ENCODE measurements at regions not wholly inside any gene's neighbourhood (a gene's known extent, or its start where the extent isn't known, plus 50 kb on each side); places are given as distances from the start of the nearest gene placed in this dataset.

- TF ChIP-seq, protein P1, sequence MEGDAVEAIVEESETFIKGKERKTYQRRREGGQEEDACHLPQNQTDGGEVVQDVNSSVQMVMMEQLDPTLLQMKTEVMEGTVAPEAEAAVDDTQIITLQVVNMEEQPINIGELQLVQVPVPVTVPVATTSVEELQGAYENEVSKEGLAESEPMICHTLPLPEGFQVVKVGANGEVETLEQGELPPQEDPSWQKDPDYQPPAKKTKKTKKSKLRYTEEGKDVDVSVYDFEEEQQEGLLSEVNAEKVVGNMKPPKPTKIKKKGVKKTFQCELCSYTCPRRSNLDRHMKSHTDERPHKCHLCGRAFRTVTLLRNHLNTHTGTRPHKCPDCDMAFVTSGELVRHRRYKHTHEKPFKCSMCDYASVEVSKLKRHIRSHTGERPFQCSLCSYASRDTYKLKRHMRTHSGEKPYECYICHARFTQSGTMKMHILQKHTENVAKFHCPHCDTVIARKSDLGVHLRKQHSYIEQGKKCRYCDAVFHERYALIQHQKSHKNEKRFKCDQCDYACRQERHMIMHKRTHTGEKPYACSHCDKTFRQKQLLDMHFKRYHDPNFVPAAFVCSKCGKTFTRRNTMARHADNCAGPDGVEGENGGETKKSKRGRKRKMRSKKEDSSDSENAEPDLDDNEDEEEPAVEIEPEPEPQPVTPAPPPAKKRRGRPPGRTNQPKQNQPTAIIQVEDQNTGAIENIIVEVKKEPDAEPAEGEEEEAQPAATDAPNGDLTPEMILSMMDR (conservative IDR thresholded peaks at IDR 0.05; ENCODE audit: low read depth, low read length): no peak
- TF ChIP-seq BHLHE40 (IDR thresholded peaks at IDR 0.05; ENCODE audit: low read depth, low read length): no peak
- no peak for TF ChIP-seq RAD21 (IDR thresholded peaks at IDR 0.05; ENCODE audit: low read length)
- TF ChIP-seq RFX5 (IDR thresholded peaks at IDR 0.05; ENCODE audit: low read depth, low read length): no peak
- TF ChIP-seq POLR2A (IDR thresholded peaks at IDR 0.05; ENCODE audit: low read depth, low read length): no peak
- TF ChIP-seq, protein P2, sequence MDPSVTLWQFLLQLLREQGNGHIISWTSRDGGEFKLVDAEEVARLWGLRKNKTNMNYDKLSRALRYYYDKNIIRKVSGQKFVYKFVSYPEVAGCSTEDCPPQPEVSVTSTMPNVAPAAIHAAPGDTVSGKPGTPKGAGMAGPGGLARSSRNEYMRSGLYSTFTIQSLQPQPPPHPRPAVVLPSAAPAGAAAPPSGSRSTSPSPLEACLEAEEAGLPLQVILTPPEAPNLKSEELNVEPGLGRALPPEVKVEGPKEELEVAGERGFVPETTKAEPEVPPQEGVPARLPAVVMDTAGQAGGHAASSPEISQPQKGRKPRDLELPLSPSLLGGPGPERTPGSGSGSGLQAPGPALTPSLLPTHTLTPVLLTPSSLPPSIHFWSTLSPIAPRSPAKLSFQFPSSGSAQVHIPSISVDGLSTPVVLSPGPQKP (IDR thresholded peaks at IDR 0.05; ENCODE audit: borderline replicate concordance, low read depth, low read length): no peak
- TF ChIP-seq RCOR1 (IDR thresholded peaks at IDR 0.05; ENCODE audit: insufficient replicate concordance, low read length): no peak
- TF ChIP-seq MXI1 (IDR thresholded peaks at IDR 0.05; ENCODE audit: borderline replicate concordance, low read depth, low read length): no peak
- TF ChIP-seq MAFK (IDR thresholded peaks at IDR 0.05; ENCODE audit: low read depth, low read length): no peak
- no peak for TF ChIP-seq CEBPB (IDR thresholded peaks at IDR 0.05; ENCODE audit: low read depth, low read length)
- no peak for TF ChIP-seq FOS (IDR thresholded peaks at IDR 0.05; ENCODE audit: low read depth, low read length)
- no peak for TF ChIP-seq SMC3 (IDR thresholded peaks at IDR 0.05; ENCODE audit: low read depth, low read length)
Measured at GRCh38 chr1:191929383-191929782, 228.9 kb upstream of the RGS18 start.

Data from IMR-90 (cell line).